SK-N-SH (cell line): ENCODE measurements at regions not wholly inside any gene's neighbourhood (a gene's known extent, or its start where the extent isn't known, plus 50 kb on each side); places are given as distances from the start of the nearest gene placed in this dataset.

Experiments used
- CTCF ChIA-PET: fragments of 300-600, 350-600 bp; formaldehyde crosslinking; extraction: SDS; loops from one replicate; lab custom pipeline; 2021; lab: Yijun Ruan, JAX
- POLR2A ChIA-PET: fragments of 350-600 bp; sonication (Branson Sonifier 250); formaldehyde crosslinking; extraction: SDS; loops from one replicate; lab custom pipeline; 2020; ENCODE audit warnings: antibody characterized with exemption, inconsistent platforms; lab: Yijun Ruan, JAX
- DNase-seq: peaks from one replicate; pipeline ENCODE4 v3.0.0; 2012
- H2AFZ ChIP-seq: fragments of 200-600 bp; sonication (generic); 2 replicates; pipeline ENCODE4 v1.8.1; 2016; ENCODE audit warnings: antibody characterized with exemption, mild to moderate bottlenecking, low read depth
- H3F3A ChIP-seq: fragments of 200-600 bp; sonication (generic); replicated peaks from 2 replicates; pipeline ENCODE3; 2016; ENCODE audit warnings: antibody characterized with exemption, mild to moderate bottlenecking; ENCODE audit not compliant: insufficient read depth
- H3K27ac ChIP-seq, 2 experiments: fragments of 200-500 bp in 1 of 2; fragments of 200-600 bp in 1 of 2; sonication (Bioruptor generic) in 1 of 2; sonication (generic), shearing (Covaris generic) in 1 of 2; 2 replicates each; pipeline versions ENCODE4 v1.5.1 to v1.6.1; 2014 to 2016; ENCODE audit warnings: low read depth in 2 of 2, inconsistent platforms in 1 of 2, low read length in 1 of 2, mild to moderate bottlenecking in 1 of 2, mixed read lengths in 1 of 2
- H3K27me3 ChIP-seq: fragments of 200-600 bp; sonication (generic), shearing (Covaris generic); 2 replicates; pipeline ENCODE4 v1.6.1; 2016; ENCODE audit warnings: mixed run types; ENCODE audit not compliant: insufficient read depth
- H3K36me3 ChIP-seq, 2 experiments: fragments of 200-500 bp in 1 of 2; fragments of 200-600 bp in 1 of 2; sonication (Bioruptor generic) in 1 of 2; sonication (generic) in 1 of 2; replicated peaks in 1 of 2; 2 replicates each; pipeline versions ENCODE3 to v1.5.1; 2014 to 2016; ENCODE audit warnings: low read length in 1 of 2, mild to moderate bottlenecking in 1 of 2; ENCODE audit not compliant: insufficient read depth in 2 of 2, control insufficient read depth in 1 of 2
- H3K4me1 ChIP-seq, 2 experiments: fragments of 200-500 bp in 1 of 2; fragments of 200-600 bp in 1 of 2; sonication (Bioruptor generic) in 1 of 2; sonication (generic), shearing (Covaris generic) in 1 of 2; 2 replicates each; pipeline versions ENCODE4 v1.5.1 to v1.6.1; 2014 to 2016; ENCODE audit warnings: low read depth in 1 of 2, low read length in 1 of 2, mixed run types in 1 of 2; ENCODE audit not compliant: insufficient read depth in 2 of 2, control insufficient read depth in 1 of 2
- H3K4me2 ChIP-seq: fragments of 200-600 bp; sonication (generic), shearing (Covaris generic); 2 replicates; pipeline ENCODE4 v1.6.1; 2017; ENCODE audit warnings: mixed run types
- H3K4me3 ChIP-seq, 2 experiments: fragments of 200-500 bp in 1 of 2; fragments of 200-600 bp in 1 of 2; sonication (Bioruptor generic) in 1 of 2; sonication (generic), shearing (Covaris generic) in 1 of 2; 2 replicates each; pipeline versions ENCODE4 v1.5.1 to v1.8.1; 2014 to 2016; ENCODE audit warnings: low read depth in 2 of 2, inconsistent platforms in 1 of 2, low read length in 1 of 2, mild to moderate bottlenecking in 1 of 2, mixed read lengths in 1 of 2, moderate library complexity in 1 of 2
- H3K79me2 ChIP-seq: fragments of 200-600 bp; sonication (generic); 2 replicates; pipeline ENCODE4 v1.8.1; 2017; ENCODE audit warnings: mild to moderate bottlenecking; ENCODE audit not compliant: insufficient read depth
- H3K9ac ChIP-seq: fragments of 200-600 bp; sonication (generic); 2 replicates; pipeline ENCODE4 v1.6.1; 2017; ENCODE audit warnings: mixed run types
- H3K9me2 ChIP-seq: fragments of 200-600 bp; sonication (generic); 2 replicates; pipeline ENCODE4 v1.6.1; 2017; ENCODE audit warnings: mixed run types
- H3K9me3 ChIP-seq: fragments of 200-600 bp; sonication (generic); 2 replicates; pipeline ENCODE4 v1.6.1; 2017; ENCODE audit warnings: mixed run types, mild to moderate bottlenecking, moderate library complexity
- H4K20me1 ChIP-seq: fragments of 200-600 bp; sonication (generic); 2 replicates; pipeline ENCODE4 v1.6.1; 2017; ENCODE audit warnings: mild to moderate bottlenecking, mixed run types; ENCODE audit not compliant: insufficient read depth
- CHD2 ChIP-seq: fragments of 150-350 bp; IDR thresholded peaks from 2 replicates; pipeline ENCODE4 v1.6.1; 2018; ENCODE audit warnings: low read length; ENCODE audit not compliant: partially characterized antibody
- EP300 ChIP-seq, 2 experiments: IDR thresholded peaks; 2 replicates each; pipeline versions ENCODE4 v1.4.0 to v1.6.1; 2012; ENCODE audit warnings: borderline replicate concordance in 1 of 2, low read depth in 1 of 2, low read length in 1 of 2
- EZH2phosphoT487 ChIP-seq: fragments of 200-600 bp; sonication (generic); IDR thresholded peaks from 2 replicates; pipeline ENCODE4 v1.6.1; 2017; ENCODE audit warnings: low read depth, mixed run types, mild to moderate bottlenecking, antibody characterized with exemption, moderate library complexity, borderline replicate concordance
- FOXM1 ChIP-seq: IDR thresholded peaks from 2 replicates; pipeline ENCODE4 v1.4.0; 2012; ENCODE audit warnings: low read depth, mild to moderate bottlenecking
- GATA2 ChIP-seq: sonication (generic); formaldehyde crosslinking; IDR thresholded peaks from 2 replicates; pipeline ENCODE4 v1.5.0; 2020; ENCODE audit warnings: mild to moderate bottlenecking, missing genetic modification reagents
- JUND ChIP-seq: IDR thresholded peaks from 2 replicates; pipeline ENCODE4 v1.4.0; 2012
- MAX ChIP-seq: IDR thresholded peaks from 2 replicates; pipeline ENCODE4 v1.4.0; 2012; ENCODE audit warnings: low read depth
- MEF2A ChIP-seq: IDR thresholded peaks from 2 replicates; pipeline ENCODE4 v1.4.0; 2012; ENCODE audit warnings: low read depth, borderline replicate concordance
- MXI1 ChIP-seq: IDR thresholded peaks from 2 replicates; pipeline ENCODE4 v1.6.1; 2012; ENCODE audit warnings: mild to moderate bottlenecking, low read depth, low read length, improper control_type of control experiment
- POLR2AphosphoS5 ChIP-seq: IDR thresholded peaks from 2 replicates; pipeline ENCODE4 v1.6.1; 2012; ENCODE audit warnings: low read depth, low read length
- RAD21 ChIP-seq: IDR thresholded peaks from 2 replicates; pipeline ENCODE4 v1.6.1; 2012; ENCODE audit warnings: mild to moderate bottlenecking, low read length
- RCOR1 ChIP-seq: fragments of 150-350 bp; IDR thresholded peaks from 2 replicates; pipeline ENCODE4 v1.6.1; 2017; ENCODE audit warnings: antibody characterized with exemption, low read length
- RFX5 ChIP-seq: IDR thresholded peaks from 2 replicates; pipeline ENCODE4 v1.6.1; 2012; ENCODE audit warnings: mild to moderate bottlenecking, improper control_type of control experiment, low read length
- RXRA ChIP-seq: IDR thresholded peaks from 2 replicates; pipeline ENCODE4 v1.4.0; 2012; ENCODE audit warnings: low read depth, mild to moderate bottlenecking, borderline replicate concordance
- SMC3 ChIP-seq: IDR thresholded peaks from 2 replicates; pipeline ENCODE4 v1.6.1; 2012; ENCODE audit warnings: low read depth, low read length, improper control_type of control experiment
- TAF1 ChIP-seq: IDR thresholded peaks from 2 replicates; pipeline ENCODE4 v1.6.1; 2012; ENCODE audit warnings: low read depth, mild to moderate bottlenecking, low read length, moderate library complexity, borderline replicate concordance
- YY1 ChIP-seq: IDR thresholded peaks from 2 replicates; pipeline ENCODE4 v1.4.0; 2012; ENCODE audit warnings: low read depth, mild to moderate bottlenecking
- ZBTB33 ChIP-seq: IDR thresholded peaks from 2 replicates; pipeline ENCODE4 v1.4.0; 2012; ENCODE audit warnings: low read depth, borderline replicate concordance
- WGBS: methylation state at CpG from one replicate; pipeline ENCODE4 v1.1.6; 2017; ENCODE audit warnings: low lambda C conversion rate; 5-methylcytosine and 5-hydroxymethylcytosine counted together
- TF ChIP-seq, protein P1 (sequence below): fragments of 150-350 bp; IDR thresholded peaks from 2 replicates; pipeline ENCODE4 v1.6.1; 2017; ENCODE audit warnings: antibody characterized with exemption, low read length, low read depth, borderline replicate concordance

GRCh38 chr4:20552004-20552403 is 148.3 kb upstream of the PACRGL start:
- no peaks in the 10 kb centered on the region for H3F3A ChIP-seq
- TF ChIP-seq POLR2AphosphoS5 (no peak), EP300 (IDR thresholded peaks at IDR 0.05; ENCODE audit: borderline replicate concordance in 1 of 2, low read depth in 1 of 2, low read length in 1 of 2) (no peak), CHD2 (no peak), GATA2 (no peak), MEF2A (no peak), MXI1 (no peak), ZBTB33 (no peak)
- no peaks in the 10 kb centered on the region for H3K9me2 ChIP-seq
- H3K9ac ChIP-seq: no peak overlapping the region
- H3K79me2 ChIP-seq: no peaks in the 10 kb centered on the region
- H3K4me3 ChIP-seq: no peak overlapping the region
- H3K36me3 ChIP-seq: peaks cover 64 to 67% of the 10 kb centered on the region in 2 experiments
- H3K9me3 ChIP-seq: no peaks in the 10 kb centered on the region
- H4K20me1 ChIP-seq: no peaks in the 10 kb centered on the region
- no peak overlapping the region for H3K4me2 ChIP-seq
- POLR2A ChIA-PET: no interaction called here
- H3K27me3 ChIP-seq: no peaks in the 10 kb centered on the region
- H2AFZ ChIP-seq: no peak overlapping the region
- CTCF ChIA-PET: interaction anchor here (0.9 to 1.0 kb wide), 2 partner anchors 125 to 133 kb away, joined by 3 read pairs; no protein-coding TSS in a partner anchor
- H3K4me1 ChIP-seq: no peaks in the 10 kb centered on the region; a peak in 1 of 4 replicates
- DNase-seq: no peak
- 79% methylated on average over 5 of the region's 5 CpGs for WGBS
- H3K27ac ChIP-seq: no peak overlapping the region

DNA sequence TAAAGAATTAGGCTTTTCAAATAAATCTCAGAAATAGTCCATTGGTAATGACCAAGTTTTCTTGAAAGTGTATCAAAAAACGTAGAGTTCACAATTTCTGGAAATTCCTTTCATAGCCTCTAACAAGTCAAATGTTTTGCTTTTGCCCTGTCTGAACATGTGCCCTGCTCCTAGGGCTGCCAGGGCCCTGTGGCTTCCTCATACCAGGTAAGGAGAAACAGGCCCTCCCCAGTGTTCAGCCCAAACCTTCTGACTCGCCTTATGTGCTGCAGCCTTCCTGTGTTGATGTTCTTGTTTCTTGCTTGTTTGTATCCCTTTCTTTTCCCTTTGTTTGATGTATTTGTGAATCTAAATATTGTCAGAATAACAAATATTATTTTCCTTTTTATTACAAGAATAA is 146.1 kb upstream of the PACRGL start:
- no peaks in the 10 kb centered on the region for H3K79me2 ChIP-seq
- no peaks in the 10 kb centered on the region for H3K9me2 ChIP-seq
- H3K4me1 ChIP-seq: no peaks in the 10 kb centered on the region; a peak in 1 of 4 replicates
- H3K27me3 ChIP-seq: no peaks in the 10 kb centered on the region
- H3K9ac ChIP-seq: no peak overlapping the region
- H3K27ac ChIP-seq: no peak overlapping the region
- ChIA-PET CTCF (interaction anchor here (1.0 kb wide), 1 partner anchor 1235 kb away, joined by 3 read pairs; no protein-coding TSS in a partner anchor), POLR2A (no interaction called here)
- H3K36me3 ChIP-seq: peaks cover 57 to 65% of the 10 kb centered on the region in 2 experiments
- H3K4me2 ChIP-seq: no peak overlapping the region
- DNase-seq: no peak
- 75% methylated on average over 2 of the region's 2 CpGs for WGBS
- H3K9me3 ChIP-seq: no peaks in the 10 kb centered on the region
- H4K20me1 ChIP-seq: no peaks in the 10 kb centered on the region
- H2AFZ ChIP-seq: no peak overlapping the region
- no peak overlapping the region for H3K4me3 ChIP-seq
- TF ChIP-seq JUND (no peak), YY1 (no peak), MAX (no peak), EZH2phosphoT487 (no peak), EP300 (IDR thresholded peaks at IDR 0.05; ENCODE audit: borderline replicate concordance in 1 of 2, low read depth in 1 of 2, low read length in 1 of 2) (no peak), FOXM1 (no peak), SMC3 (no peak), ZBTB33 (no peak), MXI1 (no peak), RCOR1 (no peak), CHD2 (no peak), RAD21 (no peak), TAF1 (no peak), RFX5 (no peak), RXRA (no peak), MEF2A (no peak)
- TF ChIP-seq, protein P1, sequence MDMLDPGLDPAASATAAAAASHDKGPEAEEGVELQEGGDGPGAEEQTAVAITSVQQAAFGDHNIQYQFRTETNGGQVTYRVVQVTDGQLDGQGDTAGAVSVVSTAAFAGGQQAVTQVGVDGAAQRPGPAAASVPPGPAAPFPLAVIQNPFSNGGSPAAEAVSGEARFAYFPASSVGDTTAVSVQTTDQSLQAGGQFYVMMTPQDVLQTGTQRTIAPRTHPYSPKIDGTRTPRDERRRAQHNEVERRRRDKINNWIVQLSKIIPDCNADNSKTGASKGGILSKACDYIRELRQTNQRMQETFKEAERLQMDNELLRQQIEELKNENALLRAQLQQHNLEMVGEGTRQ: no peak
- H3F3A ChIP-seq: no peaks in the 10 kb centered on the region
